Keratinocyte (primary cell): ENCODE measurements at regions not wholly inside any gene's neighbourhood (a gene's known extent, or its start where the extent isn't known, plus 50 kb on each side); places are given as distances from the start of the nearest gene placed in this dataset.

Source experiments
- CTCF ChIP-seq, 3 experiments: IDR thresholded peaks in 1 of 3; conservative IDR thresholded peaks in 1 of 3; optimal IDR thresholded peaks in 1 of 3; 2 replicates in 2 of 3; 3 replicates in 1 of 3; pipeline versions ENCODE3 to v1.5.1; 2011; ENCODE audit warnings: low read length in 3 of 3, mild to moderate bottlenecking in 3 of 3, moderate library complexity in 2 of 3, control low read depth in 1 of 3, inconsistent platforms in 1 of 3; ENCODE audit not compliant: insufficient read depth in 2 of 3; ENCODE audit errors: extremely low read depth in 1 of 3
- EZH2 ChIP-seq: IDR thresholded peaks from one replicate; pipeline ENCODE4 v1.6.1; 2012; ENCODE audit warnings: inconsistent platforms, mild to moderate bottlenecking, low read length, moderate library complexity

GRCh38 chr12:45518291-45519235, 210.9 kb upstream of the ARID2 start:
- TF ChIP-seq CTCF (optimal IDR thresholded peaks at IDR 0.05 in 1 of 3, IDR thresholded peaks at IDR 0.05 in 1 of 3, conservative IDR thresholded peaks at IDR 0.05 in 1 of 3; ENCODE audit: extremely low read depth in 1 of 3, insufficient read depth in 2 of 3, low read length in 3 of 3), result no peak
- no peak for TF ChIP-seq EZH2
